Activated T-cell treated with anti-CD3 and anti-CD28 coated beads, Interleukin-2, amount 50 U/mL, for 72 hours (primary cell): ENCODE measurements at regions not wholly inside any gene's neighbourhood (a gene's known extent, or its start where the extent isn't known, plus 50 kb on each side); places are given as distances from the start of the nearest gene placed in this dataset.
"Not testable (repeated sequence)": the region's sequence is repeated elsewhere in the genome, so short reads cannot be mapped to it uniquely, and the experiment has no call there.

Experiments
- ATAC-seq, 2 donors: fragments of 150-1000 bp; cut with Tn5 transposase; replicated peaks in 1 of 2; 2 replicates each; pipeline ENCODE4 v1.10.0; 2021; ENCODE audit warnings: moderate library complexity in 2 of 2, mild to moderate bottlenecking in 1 of 2
- DNase-seq, 2 donors: peaks; one replicate each; pipeline ENCODE4 v3.0.0; 2021 to 2022; ENCODE audit warnings: mixed read lengths in 1 of 2
- H3K27ac Mint-ChIP-seq: one replicate; pipeline ENCODE4 v1.8.0; 2022; ENCODE audit warnings: mild to moderate bottlenecking, moderate library complexity, mixed read lengths
- H3K27me3 Mint-ChIP-seq: one replicate; pipeline ENCODE4 v1.8.0; 2022; ENCODE audit warnings: low read depth, mixed read lengths
- H3K36me3 Mint-ChIP-seq, 2 donors: one replicate each; pipeline ENCODE4 v1.8.0; 2022; ENCODE audit warnings: mixed read lengths in 2 of 2, mild to moderate bottlenecking in 1 of 2; ENCODE audit not compliant: insufficient read depth in 2 of 2
- H3K4me1 Mint-ChIP-seq: one replicate; pipeline ENCODE4 v1.8.0; 2022; ENCODE audit warnings: low read depth, mixed read lengths
- H3K4me3 Mint-ChIP-seq, 2 donors: one replicate each; pipeline ENCODE4 v1.8.0; 2022; ENCODE audit warnings: mild to moderate bottlenecking in 2 of 2, mixed read lengths in 2 of 2, moderate library complexity in 2 of 2
- H3K9me3 Mint-ChIP-seq, 2 donors: one replicate each; pipeline ENCODE4 v1.8.0; 2022; ENCODE audit warnings: mixed read lengths in 2 of 2

DNA sequence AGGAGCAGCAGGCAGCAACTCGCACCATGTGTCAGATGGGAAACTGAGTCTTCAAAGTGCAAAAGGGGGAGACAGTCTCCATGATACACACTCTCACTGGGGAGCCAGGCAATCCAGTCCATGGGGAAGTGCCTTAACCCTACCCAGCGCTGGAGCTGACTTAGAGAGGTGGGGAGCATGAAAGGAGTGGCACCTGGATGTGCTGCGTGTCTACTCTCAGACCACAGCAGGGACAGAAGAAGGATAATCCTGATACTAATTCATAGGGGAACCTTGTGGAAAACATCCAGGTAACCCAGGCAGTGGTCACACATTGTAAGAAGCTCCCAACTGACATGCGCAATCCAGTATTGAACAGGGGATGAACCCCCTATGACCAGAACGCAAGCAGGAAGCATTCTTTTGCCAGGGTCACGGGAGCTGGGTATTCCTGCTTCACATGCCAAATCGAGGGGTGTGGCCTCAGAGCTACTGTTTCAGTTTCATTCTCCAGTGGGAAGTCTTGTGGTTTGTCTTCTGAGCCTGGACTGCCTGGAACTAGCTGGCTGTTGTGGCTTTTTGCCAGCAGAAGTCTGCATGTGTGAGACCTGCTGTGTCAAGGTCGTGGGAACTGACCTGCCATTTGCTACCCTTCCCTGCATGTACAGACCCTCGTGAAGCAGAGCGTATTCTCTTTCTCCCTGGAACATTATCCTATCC, 367.6 kb upstream of the NDN start:
- H3K4me3 Mint-ChIP-seq: no peak overlapping the region
- H3K9me3 Mint-ChIP-seq: peaks cover 1 to 6% of the 10 kb centered on the region in 2 donors
- no peaks in the 10 kb centered on the region for H3K4me1 Mint-ChIP-seq
- DNase-seq (no peak), ATAC-seq (no peak)
- no peaks in the 10 kb centered on the region for H3K27me3 Mint-ChIP-seq
- no peaks in the 10 kb centered on the region for H3K36me3 Mint-ChIP-seq
- H3K27ac Mint-ChIP-seq: no peak overlapping the region

DNA sequence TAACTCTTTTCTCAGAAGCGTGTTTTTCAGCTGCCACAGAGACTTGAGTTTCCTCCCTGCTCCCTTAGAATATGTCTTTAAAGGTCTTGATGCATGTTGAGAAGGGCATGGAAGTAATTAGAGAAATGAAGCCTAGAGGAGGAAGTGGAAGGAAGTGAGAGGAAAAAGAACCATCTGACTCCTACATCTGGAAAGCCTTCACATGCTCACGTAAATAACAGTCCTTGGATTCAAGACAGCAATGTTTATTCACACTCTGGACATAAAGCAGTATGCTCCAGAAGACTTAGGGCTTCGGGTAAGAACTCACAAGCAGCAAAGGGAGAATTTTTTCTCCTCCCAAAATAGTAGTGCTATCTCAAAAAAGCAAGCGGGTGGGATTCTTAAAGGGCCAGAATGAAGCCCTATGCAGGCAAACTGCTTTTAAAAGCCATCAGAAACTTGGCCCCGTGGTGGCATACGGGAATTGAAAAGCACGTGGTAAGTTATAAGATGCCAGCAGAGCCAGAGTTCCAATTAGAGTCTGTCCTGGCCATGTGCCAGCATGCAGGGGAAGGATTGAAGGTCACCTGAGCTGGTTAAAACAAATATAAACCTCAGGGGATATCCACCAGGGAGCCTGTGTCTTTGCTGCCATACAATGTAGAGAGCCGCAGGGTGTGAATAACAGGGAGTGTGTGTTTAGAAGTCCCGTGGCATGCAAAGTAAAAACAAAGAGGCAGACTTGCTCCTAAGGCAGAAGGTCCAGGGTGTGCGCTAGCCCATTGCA, 380.8 kb upstream of the NDN start:
- no peak overlapping the region for H3K4me3 Mint-ChIP-seq
- peaks cover 2 to 3% of the 10 kb centered on the region in 2 donors for H3K36me3 Mint-ChIP-seq
- H3K4me1 Mint-ChIP-seq: no peaks in the 10 kb centered on the region
- ATAC-seq (no peak), DNase-seq (no peak)
- H3K27me3 Mint-ChIP-seq: no peaks in the 10 kb centered on the region
- no peak overlapping the region for H3K27ac Mint-ChIP-seq
- H3K9me3 Mint-ChIP-seq: peaks cover 12 to 17% of the 10 kb centered on the region in 2 donors

DNA sequence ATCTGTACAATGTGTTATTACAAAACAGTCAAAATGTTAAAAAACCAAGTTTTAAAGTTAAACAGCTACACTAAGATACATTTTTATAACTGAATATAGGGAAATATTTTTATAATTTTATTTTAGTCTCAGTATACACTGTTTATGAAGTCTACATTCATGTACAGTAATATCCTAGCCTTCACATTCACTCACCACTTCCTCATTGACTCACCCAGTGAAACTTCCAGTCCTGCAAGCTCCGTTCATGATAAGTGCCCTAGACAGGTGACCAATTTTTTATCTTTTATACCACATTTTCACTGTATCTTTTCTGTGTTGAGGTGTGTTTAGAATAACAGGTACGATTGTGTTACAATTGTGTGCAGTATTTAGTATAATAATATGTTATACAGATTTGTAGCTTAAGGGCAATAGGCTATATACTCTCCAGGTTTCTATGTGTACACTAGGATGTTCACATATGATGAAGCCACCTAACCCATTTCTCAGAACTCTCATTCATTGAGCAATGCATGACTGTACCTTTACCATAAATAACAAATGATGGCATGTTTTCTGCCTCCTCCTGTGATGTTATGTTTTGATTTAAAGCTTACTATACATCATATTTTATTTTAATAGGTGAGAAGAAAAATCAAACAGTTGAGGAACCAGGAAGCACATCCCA, 388.4 kb upstream of the NDN start:
- Mint-ChIP-seq H3K9me3 (peaks cover under 1 to 8% of the 10 kb centered on the region in 2 donors), H3K4me3 (no peak overlapping the region), H3K4me1 (no peaks in the 10 kb centered on the region), H3K36me3 (peaks cover 2% of the 10 kb centered on the region in 2 donors), H3K27ac (no peak overlapping the region), H3K27me3 (no peaks in the 10 kb centered on the region)
- ATAC-seq: no peak
- no peak for DNase-seq

DNA sequence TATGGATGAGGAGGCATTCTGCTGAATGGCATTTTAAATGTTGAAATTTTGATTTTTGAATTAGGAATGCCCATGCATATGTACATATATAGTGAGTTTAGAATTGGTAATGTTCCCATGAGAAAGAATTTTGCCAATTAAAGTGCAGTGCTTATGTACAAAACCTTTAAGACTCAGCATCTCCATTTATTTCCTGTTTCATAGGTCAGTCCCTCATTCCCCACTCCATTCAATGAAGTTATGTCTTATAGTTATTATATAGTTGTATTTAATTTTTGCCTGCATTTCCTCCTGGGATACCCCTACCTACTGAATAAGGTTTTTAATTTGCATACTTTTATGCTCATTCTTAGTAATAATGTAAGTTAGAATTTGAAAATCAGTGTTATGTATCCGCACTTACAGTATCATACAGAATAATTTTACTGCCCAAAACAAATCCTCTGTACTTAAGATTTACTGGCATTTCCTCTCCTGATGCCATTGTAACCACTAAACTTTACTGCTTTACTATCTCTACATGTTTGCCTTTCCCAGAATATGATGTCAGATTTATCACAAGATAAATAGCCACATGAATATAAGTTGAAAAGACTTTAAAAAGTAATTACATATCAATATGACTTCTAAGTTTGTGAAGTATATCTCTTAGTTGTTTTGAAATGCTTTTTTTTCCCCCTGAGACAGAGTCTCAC, 389.1 kb upstream of the NDN start:
- Mint-ChIP-seq H3K9me3 (peaks cover 6 to 11% of the 10 kb centered on the region in 2 donors), H3K4me3 (no peak overlapping the region), H3K27ac (no peak overlapping the region), H3K36me3 (peaks cover 0 to 1% of the 10 kb centered on the region in 2 donors), H3K4me1 (no peaks in the 10 kb centered on the region), H3K27me3 (no peaks in the 10 kb centered on the region)
- ATAC-seq: no peak
- DNase-seq: no peak

DNA sequence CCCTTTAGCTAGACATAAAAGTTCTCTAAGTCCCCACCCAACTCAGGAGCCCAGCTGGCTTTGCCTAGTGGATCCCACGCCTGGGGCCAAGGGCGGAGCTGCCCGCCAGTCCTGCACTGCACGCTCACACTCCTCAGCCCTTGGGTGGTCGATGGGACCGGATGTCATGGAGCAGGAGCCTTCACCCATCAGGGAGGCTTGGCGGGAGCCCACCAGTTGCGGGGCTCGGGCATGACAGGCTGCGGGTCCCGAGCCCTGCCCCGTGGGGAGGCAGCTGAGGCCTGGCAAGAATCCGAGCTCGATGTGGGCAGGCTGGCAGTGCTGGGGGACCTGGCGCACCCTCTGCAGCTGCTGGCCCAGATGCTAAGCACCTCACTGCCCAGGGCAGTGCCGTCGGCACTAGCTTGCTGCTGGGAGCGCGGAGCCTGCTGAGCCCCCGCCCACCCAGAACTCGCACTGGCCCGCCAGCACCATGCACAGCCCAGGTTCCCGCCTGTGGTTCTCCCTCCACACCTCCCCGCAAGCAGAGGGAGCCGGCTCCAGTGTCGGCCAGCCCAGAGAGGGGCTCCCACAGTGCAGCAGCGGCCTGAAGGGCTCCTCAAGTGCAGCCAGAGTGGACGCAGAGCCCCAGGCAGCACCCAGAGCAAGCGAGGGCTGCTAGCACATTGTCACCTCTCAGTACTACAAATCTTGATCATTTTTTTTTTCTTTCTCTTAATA, 391.4 kb upstream of the NDN start:
- Mint-ChIP-seq H3K4me3 (no peak overlapping the region), H3K27ac (no peak overlapping the region), H3K4me1 (no peaks in the 10 kb centered on the region), H3K27me3 (no peaks in the 10 kb centered on the region), H3K9me3 (peaks cover 11 to 13% of the 10 kb centered on the region in 2 donors), H3K36me3 (peaks cover 0 to 1% of the 10 kb centered on the region in 2 donors)
- DNase-seq: no peak
- no peak for ATAC-seq

DNA sequence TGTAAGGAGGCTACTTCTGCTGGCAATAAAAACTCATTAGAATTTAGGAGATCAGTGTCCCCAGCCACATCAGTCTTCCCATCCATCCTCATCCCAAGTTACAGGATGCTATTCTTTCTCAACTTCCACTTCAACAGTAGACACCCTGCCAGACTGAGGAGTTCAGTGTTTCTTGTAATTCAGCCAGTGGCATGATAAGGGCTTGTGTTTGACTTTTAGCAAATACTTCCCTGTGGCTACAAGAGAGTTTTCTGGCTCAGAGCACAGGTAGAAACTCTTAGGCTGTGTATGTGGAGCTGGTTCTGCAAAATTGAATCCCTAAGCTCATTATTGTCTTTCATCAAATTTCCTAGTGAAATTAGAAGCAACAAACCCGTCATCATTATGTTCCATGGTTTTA, 401.8 kb upstream of the NDN start:
- not testable (repeated sequence) for H3K4me3 Mint-ChIP-seq, H3K27me3 Mint-ChIP-seq, DNase-seq, H3K27ac Mint-ChIP-seq, ATAC-seq, H3K4me1 Mint-ChIP-seq, H3K36me3 Mint-ChIP-seq
- H3K9me3 Mint-ChIP-seq: peaks cover 13 to 19% of the 10 kb centered on the region in 2 donors

DNA sequence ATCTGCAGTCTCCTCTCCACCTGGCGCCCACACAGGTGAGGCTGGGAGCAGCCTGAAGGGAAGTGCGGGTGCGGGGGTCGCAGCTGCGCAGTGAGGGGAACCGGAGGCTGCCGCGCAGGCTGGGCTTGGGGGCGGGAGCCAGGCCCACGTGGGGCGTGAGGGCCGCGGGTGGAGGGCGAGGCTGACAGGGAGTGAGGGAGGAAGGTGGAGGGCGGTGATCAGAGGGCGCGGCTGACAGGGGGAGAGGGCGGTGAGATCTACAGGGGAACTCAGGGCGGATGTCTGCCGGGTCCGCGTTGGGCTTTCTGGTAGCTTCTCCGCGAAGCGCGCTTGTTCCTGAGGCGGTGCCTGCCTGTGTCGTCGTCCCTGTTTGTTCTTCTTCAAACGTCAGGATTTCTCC, 414.4 kb upstream of the NDN start:
- ATAC-seq, DNase-seq, H3K4me1 Mint-ChIP-seq, H3K4me3 Mint-ChIP-seq, H3K9me3 Mint-ChIP-seq, H3K27me3 Mint-ChIP-seq, H3K36me3 Mint-ChIP-seq, H3K27ac Mint-ChIP-seq: not testable (repeated sequence)

DNA sequence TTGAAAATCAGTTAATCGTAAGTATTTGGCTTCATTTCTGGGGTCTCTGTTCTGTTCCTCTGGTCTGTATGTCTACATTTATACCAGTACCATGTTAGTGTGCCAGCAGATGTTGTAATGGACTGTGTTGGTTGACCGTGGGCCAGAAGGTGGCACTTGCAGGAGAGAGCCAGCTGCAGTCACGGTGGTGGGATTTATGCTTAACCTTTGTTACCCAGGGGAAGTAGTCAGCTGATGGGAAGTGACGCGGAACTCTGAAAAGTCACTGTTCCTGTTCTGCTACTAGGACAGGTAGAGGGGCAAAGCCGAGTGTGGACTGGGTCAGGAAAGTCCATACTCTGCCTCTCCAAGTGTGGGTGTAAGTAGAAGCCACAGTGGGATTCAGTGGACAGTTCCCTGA, 420.4 kb upstream of the NDN start:
- not testable (repeated sequence) for H3K4me1 Mint-ChIP-seq, H3K27ac Mint-ChIP-seq, DNase-seq, H3K36me3 Mint-ChIP-seq, H3K9me3 Mint-ChIP-seq, ATAC-seq, H3K4me3 Mint-ChIP-seq, H3K27me3 Mint-ChIP-seq

DNA sequence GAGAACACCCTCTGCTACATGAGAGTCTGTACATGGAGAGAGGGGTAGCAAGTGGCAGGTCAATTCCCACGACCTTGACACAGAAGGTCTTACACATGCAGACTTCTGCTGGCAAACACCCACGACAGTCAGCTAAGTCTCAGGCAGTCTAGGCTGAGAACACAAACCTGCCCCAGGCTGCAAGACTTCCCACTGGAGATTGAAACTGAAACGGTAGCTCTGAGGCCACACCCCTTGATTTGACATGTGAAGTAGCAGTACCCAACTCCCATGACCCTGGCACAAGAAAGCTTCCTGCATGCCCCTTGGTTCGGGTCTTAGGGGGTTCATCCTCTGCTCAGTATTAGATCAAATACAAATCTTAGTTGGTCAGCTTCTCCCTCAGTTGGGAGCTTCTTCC, 420.8 kb upstream of the NDN start:
- not testable (repeated sequence) for H3K4me3 Mint-ChIP-seq, H3K4me1 Mint-ChIP-seq, H3K9me3 Mint-ChIP-seq, DNase-seq, H3K27ac Mint-ChIP-seq, H3K36me3 Mint-ChIP-seq, ATAC-seq, H3K27me3 Mint-ChIP-seq

DNA sequence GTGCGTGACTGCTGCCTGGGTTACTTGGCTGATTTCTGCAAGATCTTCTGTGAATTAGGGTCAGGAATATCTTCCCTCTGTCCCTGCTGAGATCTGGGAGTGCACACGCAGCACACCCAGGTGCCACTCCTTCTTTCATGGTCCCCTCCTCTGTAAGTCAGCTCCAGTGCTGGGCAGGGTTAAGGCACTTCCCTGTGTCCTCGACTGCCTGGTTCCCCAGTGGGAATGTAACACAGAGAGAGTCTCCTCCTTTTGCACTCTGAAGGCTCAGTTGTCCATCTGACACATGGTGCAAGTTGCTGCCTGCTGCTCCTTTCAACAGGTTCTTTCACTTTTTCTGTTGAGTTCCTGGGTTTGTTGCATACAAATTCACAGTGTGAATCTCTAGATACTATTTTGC, 421.2 kb upstream of the NDN start:
- not testable (repeated sequence) for H3K4me1 Mint-ChIP-seq, H3K27ac Mint-ChIP-seq, H3K4me3 Mint-ChIP-seq, H3K27me3 Mint-ChIP-seq, ATAC-seq, DNase-seq, H3K36me3 Mint-ChIP-seq
- peaks cover 9 to 11% of the 10 kb centered on the region in 2 donors for H3K9me3 Mint-ChIP-seq

DNA sequence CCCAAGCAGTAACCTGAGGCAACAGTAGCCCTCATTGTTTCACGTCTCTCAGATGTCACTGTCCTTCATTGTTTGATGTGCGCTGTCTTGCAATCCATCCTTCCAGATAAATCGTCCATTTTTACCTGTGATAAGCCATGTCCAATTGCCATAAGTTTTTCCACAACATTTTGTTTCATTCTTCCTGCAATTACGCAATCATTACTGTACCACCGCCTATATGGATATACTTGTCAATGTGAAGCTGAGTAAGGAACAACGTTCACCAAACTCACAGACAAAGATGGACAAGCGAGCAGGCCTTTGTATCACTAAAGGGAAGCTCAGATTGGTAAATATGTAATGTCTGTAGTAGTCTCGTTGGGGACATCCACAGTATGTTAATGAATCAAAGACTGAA, 452.5 kb upstream of the NDN start:
- not testable (repeated sequence) for H3K9me3 Mint-ChIP-seq, H3K36me3 Mint-ChIP-seq, ATAC-seq, H3K4me3 Mint-ChIP-seq, DNase-seq, H3K27me3 Mint-ChIP-seq, H3K27ac Mint-ChIP-seq, H3K4me1 Mint-ChIP-seq

DNA sequence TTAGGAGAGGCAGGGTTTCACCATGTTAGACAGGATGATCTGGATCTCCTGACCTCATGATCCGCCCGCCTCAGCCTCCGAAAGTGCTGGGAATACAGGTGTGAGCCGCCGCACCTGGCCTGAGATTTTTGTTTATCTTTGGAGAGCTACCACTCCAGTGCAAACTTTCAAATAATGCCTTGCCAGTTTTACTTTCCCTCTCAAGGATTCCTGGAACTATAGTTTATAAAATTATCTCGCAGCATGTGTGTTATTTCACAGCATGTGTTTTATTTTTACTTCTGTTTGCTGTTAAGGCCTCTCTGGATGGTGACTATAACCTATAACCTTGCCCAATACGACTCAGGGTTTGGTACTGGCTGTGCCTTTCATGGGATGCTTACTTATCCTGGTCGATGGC, 458.0 kb upstream of the NDN start:
- H3K27me3 Mint-ChIP-seq, ATAC-seq, H3K9me3 Mint-ChIP-seq, DNase-seq, H3K27ac Mint-ChIP-seq, H3K4me1 Mint-ChIP-seq, H3K4me3 Mint-ChIP-seq, H3K36me3 Mint-ChIP-seq: not testable (repeated sequence)
